Endothelial cell of umbilical vein (primary cell): ENCODE measurements at regions not wholly inside any gene's neighbourhood (a gene's known extent, or its start where the extent isn't known, plus 50 kb on each side); places are given as distances from the start of the nearest gene placed in this dataset.

ENCODE experiments used
- BruUV-seq: library from RNA; stranded (reverse); fragments of 400-500 nt; replicated peaks from 2 replicates; lab custom pipeline; 2021; lab: Mats Ljungman, UMichigan
- CTCF ChIA-PET: fragments of 300-600, 350-600 bp; sonication (Branson Sonifier 250); formaldehyde crosslinking; loops from one replicate; lab custom pipeline; 2021; ENCODE audit warnings: antibody characterized with exemption, inconsistent platforms; lab: Charles Lee
- POLR2A ChIA-PET: fragments of 300-600, 350-600 bp; sonication (Branson Sonifier 250); formaldehyde crosslinking; loops from one replicate; lab custom pipeline; 2021; ENCODE audit warnings: antibody characterized with exemption, inconsistent platforms; lab: Charles Lee
- DNase-seq: peaks from one replicate; pipeline ENCODE4 v3.0.0-alpha.2; 2011; ENCODE audit warnings: low read depth, low spot score
- FAIRE-seq: peaks from 2 replicates; lab custom pipeline; 2011; peaks lifted over from hg19 to GRCh38; lab: Jason Lieb, UNC
- H2AFZ ChIP-seq: 2 replicates; pipeline ENCODE4 v1.6.0; 2012; ENCODE audit warnings: low read depth, low read length, control low read depth, inconsistent platforms
- H3K27ac ChIP-seq: 2 replicates; pipeline ENCODE4 v1.5.1; 2011; ENCODE audit warnings: low read depth, mild to moderate bottlenecking, control low read depth, low read length, moderate library complexity; ENCODE audit not compliant: insufficient read depth
- H3K27me3 ChIP-seq, 2 experiments: 2 replicates each; pipeline versions ENCODE4 v1.6.0 to v1.6.1; 2011; ENCODE audit warnings: low read length in 2 of 2, mixed read lengths in 1 of 2; ENCODE audit not compliant: control insufficient read depth in 2 of 2, insufficient read depth in 2 of 2
- H3K36me3 ChIP-seq, 2 experiments: 2 replicates in 1 of 2; 3 replicates in 1 of 2; pipeline ENCODE4 v1.5.1; 2011; ENCODE audit warnings: low read length in 2 of 2, mild to moderate bottlenecking in 1 of 2, moderate library complexity in 1 of 2; ENCODE audit not compliant: control insufficient read depth in 2 of 2, insufficient read depth in 2 of 2; ENCODE audit errors: extremely low read depth in 1 of 2
- H3K4me1 ChIP-seq: 3 replicates; pipeline ENCODE4 v1.5.1; 2011; ENCODE audit warnings: mild to moderate bottlenecking, low read length; ENCODE audit not compliant: control insufficient read depth, insufficient read depth; ENCODE audit errors: extremely low read depth
- H3K4me2 ChIP-seq: 2 replicates; pipeline ENCODE4 v1.6.1; 2011; ENCODE audit warnings: low read length, control low read depth, mixed read lengths; ENCODE audit not compliant: insufficient read depth
- H3K4me3 ChIP-seq, 3 experiments: fragments of 200-600 bp in 1 of 3; sonication (generic), shearing (Covaris generic) in 1 of 3; replicated peaks in 1 of 3; 2 replicates each; pipeline ENCODE4 v1.5.1; 2011 to 2016; ENCODE audit warnings: control low read depth in 3 of 3, low read length in 3 of 3, mild to moderate bottlenecking in 2 of 3, inconsistent platforms in 1 of 3, low read depth in 1 of 3, moderate library complexity in 1 of 3; ENCODE audit not compliant: insufficient read depth in 1 of 3
- H3K79me2 ChIP-seq: 2 replicates; pipeline ENCODE4 v1.6.0; 2012; ENCODE audit warnings: low read length, inconsistent platforms; ENCODE audit not compliant: control insufficient read depth, insufficient read depth
- H3K9ac ChIP-seq: replicated peaks from 2 replicates; pipeline ENCODE3; 2011; ENCODE audit warnings: low read length, control low read depth; ENCODE audit not compliant: insufficient read depth; ENCODE audit errors: extremely low read depth
- H3K9me1 ChIP-seq: replicated peaks from 3 replicates; pipeline ENCODE4 v1.6.0; 2011; ENCODE audit warnings: mild to moderate bottlenecking, low read length; ENCODE audit not compliant: control insufficient read depth, insufficient read depth; ENCODE audit errors: extremely low read depth
- H3K9me3 ChIP-seq: replicated peaks from 2 replicates; pipeline ENCODE4 v1.5.1; 2012; ENCODE audit warnings: low read length, inconsistent platforms; ENCODE audit not compliant: control insufficient read depth, insufficient read depth
- H4K20me1 ChIP-seq: replicated peaks from 2 replicates; pipeline ENCODE3; 2011; ENCODE audit warnings: mild to moderate bottlenecking, low read length; ENCODE audit not compliant: control insufficient read depth, insufficient read depth; ENCODE audit errors: extremely low read depth
- CTCF ChIP-seq, 2 donors: IDR thresholded peaks; 1 replicate in 1 of 2; 2 replicates in 1 of 2; pipeline ENCODE4 v1.5.1; 2011; ENCODE audit warnings: low read length in 2 of 2, mild to moderate bottlenecking in 2 of 2, moderate library complexity in 2 of 2, control low read depth in 1 of 2, inconsistent platforms in 1 of 2, low read depth in 1 of 2; ENCODE audit not compliant: insufficient read depth in 1 of 2; ENCODE audit errors: extremely low read depth in 1 of 2
- FOS ChIP-seq: IDR thresholded peaks from 2 replicates; pipeline ENCODE4 v1.6.1; 2011; ENCODE audit warnings: mild to moderate bottlenecking, low read length, moderate library complexity, borderline replicate concordance; ENCODE audit not compliant: insufficient read depth
- GATA2 ChIP-seq: IDR thresholded peaks from 2 replicates; pipeline ENCODE4 v1.7.0; 2011; ENCODE audit warnings: low read depth, mild to moderate bottlenecking, moderate library complexity, mixed read lengths, low read length; ENCODE audit not compliant: insufficient read length, insufficient read depth
- JUN ChIP-seq: IDR thresholded peaks from 2 replicates; pipeline ENCODE4 v1.6.1; 2011; ENCODE audit warnings: borderline replicate concordance, low read depth; ENCODE audit not compliant: insufficient read length, insufficient read depth
- MAX ChIP-seq: IDR thresholded peaks from 2 replicates; pipeline ENCODE4 v1.6.1; 2011; ENCODE audit not compliant: insufficient read depth, insufficient read length
- MYC ChIP-seq: IDR thresholded peaks from one replicate; pipeline ENCODE4 v1.6.1; 2011; ENCODE audit warnings: mild to moderate bottlenecking, low read depth, low read length
- POLR2AphosphoS5 ChIP-seq: IDR thresholded peaks from 2 replicates; pipeline ENCODE4 v1.6.1; 2012; ENCODE audit warnings: low read depth, mild to moderate bottlenecking, control low read depth, low read length, moderate library complexity; ENCODE audit not compliant: insufficient read depth
- dilution Hi-C: fragments of 300-500 bp; cut with MboI; formaldehyde crosslinking; loops from one replicate; pipeline ENCODE4 v1.15.0; 2019; ENCODE audit warnings: low sequenced_read_pairs; ENCODE audit not compliant: extremely low pct_ligation_motif_present
- intact Hi-C: fragments of 100-400 bp; cut with micrococcal nuclease; formaldehyde crosslinking; loops from one replicate; pipeline ENCODE4 v1.10.0; 2022

GRCh38 chr10:28781296-28781695 lies 104.0 kb downstream of the BAMBI start:
- no peak for TF ChIP-seq POLR2AphosphoS5
- no peak for TF ChIP-seq FOS
- TF ChIP-seq CTCF (IDR thresholded peaks at IDR 0.05; ENCODE audit: extremely low read depth in 1 of 2, insufficient read depth in 1 of 2, low read depth in 1 of 2, low read length in 2 of 2) = no peak
- TF ChIP-seq JUN = no peak
- TF ChIP-seq MYC = no peak
- TF ChIP-seq GATA2 = no peak
- TF ChIP-seq MAX = no peak
- H3K27me3 ChIP-seq = no peaks in the 10 kb centered on the region
- H3K9me1 ChIP-seq = no peaks in the 10 kb centered on the region
- CTCF ChIA-PET = no interaction called here
- no TSS peak for BruUV-seq
- no peak overlapping the region for H2AFZ ChIP-seq
- no peaks in the 10 kb centered on the region for H3K4me1 ChIP-seq
- FAIRE-seq = no peak
- no peak for DNase-seq
- dilution Hi-C loops = no loop called here
- H3K27ac ChIP-seq = no peak overlapping the region
- intact Hi-C loops = no loop called here
- POLR2A ChIA-PET = no interaction called here
- H3K4me2 ChIP-seq = no peak overlapping the region
- H3K9me3 ChIP-seq = no peaks in the 10 kb centered on the region
- H3K4me3 ChIP-seq = no peak overlapping the region
- no peaks in the 10 kb centered on the region for H3K36me3 ChIP-seq
- H4K20me1 ChIP-seq = no peaks in the 10 kb centered on the region
- no peaks in the 10 kb centered on the region for H3K79me2 ChIP-seq
- H3K9ac ChIP-seq = no peak overlapping the region
